GM23338 (cell line): ENCODE measurements at regions not wholly inside any gene's neighbourhood (a gene's known extent, or its start where the extent isn't known, plus 50 kb on each side); places are given as distances from the start of the nearest gene placed in this dataset.

Source experiments
- EZH2 ChIP-seq: fragments of 200-600 bp; sonication (generic); IDR thresholded peaks from one replicate; pipeline ENCODE4 v1.8.0; 2017; ENCODE audit warnings: antibody characterized with exemption, mild to moderate bottlenecking, low read depth; ENCODE audit not compliant: unreplicated experiment
- EZH2phosphoT487 ChIP-seq: fragments of 200-600 bp; sonication (generic); IDR thresholded peaks from one replicate; pipeline ENCODE4 v1.8.1; 2018; ENCODE audit warnings: antibody characterized with exemption; ENCODE audit not compliant: unreplicated experiment
- JUNB ChIP-seq: IDR thresholded peaks from one replicate; pipeline ENCODE4 v1.6.1; 2016; ENCODE audit warnings: antibody characterized with exemption; ENCODE audit not compliant: unreplicated experiment
- POLR2AphosphoS5 ChIP-seq: IDR thresholded peaks from 2 replicates; pipeline ENCODE4 v1.6.1; 2016; ENCODE audit warnings: antibody characterized with exemption, low read depth
- TF ChIP-seq, protein P1 (sequence below), 2 experiments: fragments of 200-600 bp in 1 of 2; sonication (generic) in 1 of 2; conservative IDR thresholded peaks; 2 replicates each; pipeline versions ENCODE4 v1.5.1 to v1.6.1; 2016 to 2017; ENCODE audit warnings: antibody characterized with exemption in 2 of 2, low read depth in 2 of 2, mild to moderate bottlenecking in 2 of 2, moderate library complexity in 1 of 2

DNA sequence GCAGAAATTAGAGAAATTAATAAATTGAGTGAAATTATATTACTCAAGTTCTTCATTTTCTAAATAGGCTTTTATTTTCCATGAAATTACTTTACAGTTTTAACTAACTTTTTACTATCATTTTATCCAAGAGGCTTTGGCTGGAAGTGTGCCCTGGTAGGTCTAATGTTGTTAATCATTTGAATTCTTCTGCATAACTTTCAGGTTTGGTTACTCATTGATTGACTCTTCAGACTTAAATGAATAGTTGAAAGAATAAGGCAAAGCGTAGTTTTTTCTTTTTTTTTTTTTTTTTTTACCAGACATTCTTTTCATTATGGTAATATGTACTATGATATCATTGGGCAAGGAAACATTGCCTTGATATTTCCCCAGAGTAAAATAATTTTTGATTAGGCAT, 228.4 kb upstream of the MMADHC start:
- TF ChIP-seq, protein P1, sequence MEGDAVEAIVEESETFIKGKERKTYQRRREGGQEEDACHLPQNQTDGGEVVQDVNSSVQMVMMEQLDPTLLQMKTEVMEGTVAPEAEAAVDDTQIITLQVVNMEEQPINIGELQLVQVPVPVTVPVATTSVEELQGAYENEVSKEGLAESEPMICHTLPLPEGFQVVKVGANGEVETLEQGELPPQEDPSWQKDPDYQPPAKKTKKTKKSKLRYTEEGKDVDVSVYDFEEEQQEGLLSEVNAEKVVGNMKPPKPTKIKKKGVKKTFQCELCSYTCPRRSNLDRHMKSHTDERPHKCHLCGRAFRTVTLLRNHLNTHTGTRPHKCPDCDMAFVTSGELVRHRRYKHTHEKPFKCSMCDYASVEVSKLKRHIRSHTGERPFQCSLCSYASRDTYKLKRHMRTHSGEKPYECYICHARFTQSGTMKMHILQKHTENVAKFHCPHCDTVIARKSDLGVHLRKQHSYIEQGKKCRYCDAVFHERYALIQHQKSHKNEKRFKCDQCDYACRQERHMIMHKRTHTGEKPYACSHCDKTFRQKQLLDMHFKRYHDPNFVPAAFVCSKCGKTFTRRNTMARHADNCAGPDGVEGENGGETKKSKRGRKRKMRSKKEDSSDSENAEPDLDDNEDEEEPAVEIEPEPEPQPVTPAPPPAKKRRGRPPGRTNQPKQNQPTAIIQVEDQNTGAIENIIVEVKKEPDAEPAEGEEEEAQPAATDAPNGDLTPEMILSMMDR (conservative IDR thresholded peaks at IDR 0.05; ENCODE audit: low read depth in 2 of 2) = no peak
- TF ChIP-seq EZH2 = no peak
- no peak for TF ChIP-seq POLR2AphosphoS5
- TF ChIP-seq EZH2phosphoT487 = no peak
- TF ChIP-seq JUNB = no peak
